KMS-11 (cell line): ENCODE measurements at regions not wholly inside any gene's neighbourhood (a gene's known extent, or its start where the extent isn't known, plus 50 kb on each side); places are given as distances from the start of the nearest gene placed in this dataset.
"Not testable (repeated sequence)": the region's sequence is repeated elsewhere in the genome, so short reads cannot be mapped to it uniquely, and the experiment has no call there.

ENCODE experiments used
- H2AFZ ChIP-seq: fragments of 200-600 bp; sonication (generic); 2 replicates; pipeline ENCODE4 v1.6.1; 2016; ENCODE audit warnings: antibody characterized with exemption, mixed run types, low read depth
- H3K27ac ChIP-seq: fragments of 200-600 bp; sonication (generic); 2 replicates; pipeline ENCODE4 v1.6.1; 2016; ENCODE audit warnings: mild to moderate bottlenecking, mixed run types
- H3K27me3 ChIP-seq: fragments of 200-600 bp; sonication (generic); 2 replicates; pipeline ENCODE4 v1.6.1; 2017; ENCODE audit warnings: mild to moderate bottlenecking, low read depth, mixed run types, moderate library complexity; ENCODE audit not compliant: insufficient read depth
- H3K36me3 ChIP-seq: fragments of 200-600 bp; sonication (generic); 2 replicates; pipeline ENCODE4 v1.6.1; 2017; ENCODE audit warnings: mild to moderate bottlenecking, mixed run types; ENCODE audit not compliant: insufficient read depth
- H3K4me1 ChIP-seq: fragments of 200-600 bp; sonication (generic); 2 replicates; pipeline ENCODE4 v1.6.1; 2016; ENCODE audit warnings: mild to moderate bottlenecking, low read depth, mixed run types; ENCODE audit not compliant: poor library complexity, severe bottlenecking
- H3K4me2 ChIP-seq: fragments of 200-600 bp; sonication (generic); 2 replicates; pipeline ENCODE4 v1.7.0; 2016; ENCODE audit warnings: mild to moderate bottlenecking, mixed run types
- H3K4me3 ChIP-seq: fragments of 200-600 bp; sonication (generic); IDR thresholded peaks from 2 replicates; pipeline ENCODE4 v1.6.1; 2017; ENCODE audit warnings: low read depth, low read length, mixed read lengths; ENCODE audit not compliant: insufficient read depth
- H3K79me2 ChIP-seq: fragments of 200-600 bp; sonication (generic); 2 replicates; pipeline ENCODE4 v1.6.1; 2016; ENCODE audit warnings: low read depth, mixed run types; ENCODE audit not compliant: insufficient read depth
- H3K9ac ChIP-seq: fragments of 200-600 bp; sonication (generic); 2 replicates; pipeline ENCODE4 v1.6.1; 2016; ENCODE audit warnings: mild to moderate bottlenecking, mixed run types
- H4K20me1 ChIP-seq: fragments of 200-600 bp; sonication (generic); 2 replicates; pipeline ENCODE4 v1.6.1; 2016; ENCODE audit warnings: mild to moderate bottlenecking, mixed run types; ENCODE audit not compliant: insufficient read depth
- CTCF ChIP-seq: fragments of 200-600 bp; sonication (generic); conservative IDR thresholded peaks from 2 replicates; pipeline ENCODE4 v1.6.1; 2017; ENCODE audit warnings: low read depth, mild to moderate bottlenecking, antibody characterized with exemption, low read length, moderate library complexity, mixed read lengths

GRCh38 chr6:8940356-8940755, 505.0 kb upstream of the SLC35B3 start:
- Histone ChIP-seq H3K79me2 (no peaks in the 10 kb centered on the region), H2AFZ (no peak overlapping the region), H3K4me2 (no peak overlapping the region), H3K27ac (no peak overlapping the region), H3K4me1 (no peaks in the 10 kb centered on the region), H4K20me1 (no peaks in the 10 kb centered on the region), H3K36me3 (no peaks in the 10 kb centered on the region), H3K9ac (no peak overlapping the region), H3K27me3 (no peaks in the 10 kb centered on the region), H3K4me3 (no peak overlapping the region)
- no peak for TF ChIP-seq CTCF

- no peaks in the 10 kb centered on the region for H3K27me3 ChIP-seq
- no peaks in the 10 kb centered on the region for H3K79me2 ChIP-seq
- no peak overlapping the region for H3K9ac ChIP-seq
- H2AFZ ChIP-seq: no peak overlapping the region
- no peak overlapping the region for H3K27ac ChIP-seq
- H3K4me1 ChIP-seq: no peaks in the 10 kb centered on the region
- TF ChIP-seq CTCF: no peak
- H3K4me2 ChIP-seq: no peak overlapping the region
- no peak overlapping the region for H3K4me3 ChIP-seq
- no peaks in the 10 kb centered on the region for H3K36me3 ChIP-seq
- no peaks in the 10 kb centered on the region for H4K20me1 ChIP-seq
Measured at GRCh38 chr6:8939615-8940014, 504.3 kb upstream of the SLC35B3 start.

- Histone ChIP-seq H3K27me3 (no peaks in the 10 kb centered on the region), H3K9ac (no peak overlapping the region), H3K27ac (no peak overlapping the region), H3K4me2 (no peak overlapping the region), H4K20me1 (no peaks in the 10 kb centered on the region), H3K4me3 (no peak overlapping the region), H3K79me2 (no peaks in the 10 kb centered on the region), H3K36me3 (no peaks in the 10 kb centered on the region), H3K4me1 (no peaks in the 10 kb centered on the region), H2AFZ (no peak overlapping the region)
- TF ChIP-seq CTCF: no peak
Measured at GRCh38 chr6:8934318-8934717, 499.0 kb upstream of the SLC35B3 start.

- Histone ChIP-seq H3K9ac (no peak overlapping the region), H3K36me3 (no peaks in the 10 kb centered on the region), H3K4me3 (no peak overlapping the region), H3K4me1 (no peaks in the 10 kb centered on the region), H2AFZ (no peak overlapping the region), H3K4me2 (no peak overlapping the region), H3K79me2 (no peaks in the 10 kb centered on the region), H4K20me1 (no peaks in the 10 kb centered on the region), H3K27ac (no peak overlapping the region), H3K27me3 (no peaks in the 10 kb centered on the region)
- no peak for TF ChIP-seq CTCF
Measured at GRCh38 chr6:8930009-8930408, 494.7 kb upstream of the SLC35B3 start.

- H2AFZ ChIP-seq, H4K20me1 ChIP-seq, H3K9ac ChIP-seq, H3K4me2 ChIP-seq, H3K36me3 ChIP-seq, H3K27me3 ChIP-seq, H3K27ac ChIP-seq, H3K4me1 ChIP-seq, H3K4me3 ChIP-seq, H3K79me2 ChIP-seq: not testable (repeated sequence)
Measured at GRCh38 chr6:8920244-8920643, 484.9 kb upstream of the SLC35B3 start.
